ENCODE measurements at regions not wholly inside any gene's neighbourhood (a gene's known extent, or its start where the extent isn't known, plus 50 kb on each side); places are given as distances from the start of the nearest gene placed in this dataset.

DNA sequence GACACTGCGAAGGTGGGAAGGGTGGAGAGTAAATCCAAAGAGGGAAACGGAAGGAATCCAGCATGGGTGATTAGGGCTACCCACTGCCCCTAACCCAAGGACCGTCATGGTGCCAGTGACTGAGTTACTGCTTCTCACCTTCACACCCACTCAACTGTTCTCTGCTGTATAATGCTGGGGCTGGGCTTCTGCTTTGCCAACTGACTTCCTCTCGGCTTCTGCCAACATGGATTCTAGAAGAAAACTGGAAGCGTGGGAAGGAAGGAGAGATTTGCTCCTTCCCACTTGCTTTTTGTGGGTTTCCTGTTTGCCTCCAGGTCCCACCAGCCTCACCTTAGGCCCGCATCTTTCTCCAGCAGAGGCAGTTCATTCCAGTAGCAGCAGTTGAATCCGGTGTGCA is 153.5 kb upstream of the RAI14 start:
- TF ChIP-seq, protein P1, sequence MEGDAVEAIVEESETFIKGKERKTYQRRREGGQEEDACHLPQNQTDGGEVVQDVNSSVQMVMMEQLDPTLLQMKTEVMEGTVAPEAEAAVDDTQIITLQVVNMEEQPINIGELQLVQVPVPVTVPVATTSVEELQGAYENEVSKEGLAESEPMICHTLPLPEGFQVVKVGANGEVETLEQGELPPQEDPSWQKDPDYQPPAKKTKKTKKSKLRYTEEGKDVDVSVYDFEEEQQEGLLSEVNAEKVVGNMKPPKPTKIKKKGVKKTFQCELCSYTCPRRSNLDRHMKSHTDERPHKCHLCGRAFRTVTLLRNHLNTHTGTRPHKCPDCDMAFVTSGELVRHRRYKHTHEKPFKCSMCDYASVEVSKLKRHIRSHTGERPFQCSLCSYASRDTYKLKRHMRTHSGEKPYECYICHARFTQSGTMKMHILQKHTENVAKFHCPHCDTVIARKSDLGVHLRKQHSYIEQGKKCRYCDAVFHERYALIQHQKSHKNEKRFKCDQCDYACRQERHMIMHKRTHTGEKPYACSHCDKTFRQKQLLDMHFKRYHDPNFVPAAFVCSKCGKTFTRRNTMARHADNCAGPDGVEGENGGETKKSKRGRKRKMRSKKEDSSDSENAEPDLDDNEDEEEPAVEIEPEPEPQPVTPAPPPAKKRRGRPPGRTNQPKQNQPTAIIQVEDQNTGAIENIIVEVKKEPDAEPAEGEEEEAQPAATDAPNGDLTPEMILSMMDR (IDR thresholded peaks at IDR 0.05) = no peak
- Histone ChIP-seq H3K36me3 (no peaks in the 10 kb centered on the region), H3K27me3 (peaks cover 0 to 18% (median 0%) of the 10 kb centered on the region in 7 donors), H3K27ac (no peak overlapping the region), H3K4me1 (peaks cover 0 to 43% (median 20%) of the 10 kb centered on the region in 9 donors), H3K4me3 (no peak overlapping the region), H3K9me3 (peaks cover 0 to 9% (median 0%) of the 10 kb centered on the region in 11 donors)
- ATAC-seq (no peak), DNase-seq (no peak)
- 79 to 81% methylated on average over 7 of the region's 7 CpGs for WGBS, 2 donors
- intact Hi-C loops (cut with DNase I) = no loop called here

DNA sequence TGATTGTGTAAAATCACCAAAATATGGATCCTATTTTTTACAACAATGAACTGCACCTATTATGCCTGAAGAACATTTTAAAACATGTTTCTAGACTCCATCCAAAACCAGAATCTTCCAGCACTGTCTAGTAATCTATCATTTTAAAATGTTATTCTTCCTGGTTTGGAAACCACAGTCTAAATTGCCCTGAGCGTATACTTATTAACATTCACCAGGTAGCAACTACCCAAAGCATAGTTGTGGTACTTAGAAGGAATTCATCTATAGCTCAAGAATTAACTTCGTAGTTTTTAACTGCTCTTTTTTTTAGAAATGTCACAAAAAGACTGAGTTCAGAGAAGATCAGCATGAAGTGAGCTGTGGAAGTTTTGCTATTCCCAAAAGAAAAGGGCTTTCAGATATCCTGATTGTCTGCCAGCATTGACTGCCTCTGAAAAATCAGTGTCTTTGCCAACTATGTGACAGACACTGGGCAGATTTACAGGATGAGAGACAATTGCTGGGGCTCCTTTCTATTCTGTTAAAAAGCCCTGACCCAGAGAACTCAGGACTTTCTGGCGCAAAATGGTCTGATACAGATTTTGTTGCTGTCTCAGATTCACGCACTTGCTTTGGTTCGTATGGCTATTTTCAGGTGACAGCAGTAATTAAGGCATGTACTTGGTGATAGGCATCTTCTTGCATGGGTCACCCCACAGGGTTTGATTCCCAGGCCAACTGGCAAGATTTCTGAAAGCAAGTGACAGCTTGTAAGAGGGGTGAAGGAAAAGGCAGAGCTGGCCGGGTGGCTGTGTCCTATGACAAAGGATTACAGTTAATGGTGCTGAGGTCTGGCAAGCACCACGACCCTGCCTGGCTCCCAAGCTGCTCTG is 152.5 kb upstream of the RAI14 start:
- Histone ChIP-seq H3K36me3 (no peaks in the 10 kb centered on the region), H3K4me1 (peaks cover 0 to 33% (median 19%) of the 10 kb centered on the region in 9 donors), H3K27ac (peak overlapping the region in 6 of 10 donors; percentile 13 to 71 (median 52)), H3K27me3 (peaks cover 0 to 18% (median 0%) of the 10 kb centered on the region in 7 donors), H3K9me3 (peaks cover 0 to 9% (median 0%) of the 10 kb centered on the region in 11 donors), H3K4me3 (no peak overlapping the region)
- no peak for DNase-seq
- intact Hi-C loops (cut with DNase I) = no loop called here
- peak; percentile 20 to 85 (median 74) for ATAC-seq
- 22 to 26% methylated on average over 7 of the region's 7 CpGs for WGBS, 2 donors
- TF ChIP-seq, protein P1 (IDR thresholded peaks at IDR 0.05) = no peak

DNA sequence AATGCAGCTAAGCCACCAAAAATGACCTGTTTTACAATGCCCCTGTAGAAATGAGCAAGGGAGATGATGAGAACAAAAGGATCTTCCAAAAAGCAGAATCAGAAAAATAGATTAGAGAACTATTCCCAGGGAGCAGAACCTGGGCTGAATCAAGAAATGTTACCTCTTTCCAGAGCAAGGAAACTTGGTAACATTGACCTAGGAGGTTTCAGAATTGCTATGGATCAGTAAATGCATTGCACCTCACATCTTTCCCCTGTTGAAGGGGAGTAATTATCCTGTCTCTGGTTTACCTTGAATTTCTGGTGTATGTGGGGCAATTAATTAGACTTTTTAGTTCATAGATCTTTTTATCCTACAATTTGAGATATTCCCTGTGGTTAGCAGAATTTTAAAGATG is 151.2 kb upstream of the RAI14 start:
- no peak overlapping the region for H3K27ac ChIP-seq
- H3K27me3 ChIP-seq = peaks cover 0 to 18% (median 0%) of the 10 kb centered on the region in 7 donors
- no peak overlapping the region for H3K4me3 ChIP-seq
- peaks cover 0 to 20% (median 16%) of the 10 kb centered on the region in 9 donors for H3K4me1 ChIP-seq
- ATAC-seq = no peak
- DNase-seq = no peak
- TF ChIP-seq, protein P1 (IDR thresholded peaks at IDR 0.05) = no peak
- no peaks in the 10 kb centered on the region for H3K36me3 ChIP-seq
- intact Hi-C loops (cut with DNase I) = no loop called here
- peaks cover 0 to 9% (median 0%) of the 10 kb centered on the region in 11 donors for H3K9me3 ChIP-seq

DNA sequence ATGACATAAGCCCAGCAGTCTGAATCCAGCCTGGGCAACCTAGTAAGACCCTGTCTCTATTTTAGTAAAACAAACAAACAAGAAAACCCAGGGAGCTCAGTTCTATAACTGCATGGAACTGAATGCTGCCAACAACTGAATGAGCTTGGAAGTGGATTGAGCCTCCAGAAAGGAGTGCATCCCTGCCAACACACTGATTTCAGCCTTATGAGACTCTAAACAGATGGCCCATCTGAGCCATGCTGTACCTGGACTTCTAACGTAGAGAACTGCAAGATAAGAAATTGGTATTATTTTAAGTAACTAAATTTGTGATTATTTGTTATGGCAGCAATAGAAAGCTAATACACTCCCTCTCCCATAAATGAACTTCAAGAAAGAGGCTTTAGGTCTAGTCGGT is 150.4 kb upstream of the RAI14 start:
- Histone ChIP-seq H3K36me3 (no peaks in the 10 kb centered on the region), H3K27me3 (peaks cover 0 to 18% (median 0%) of the 10 kb centered on the region in 7 donors), H3K4me3 (no peak overlapping the region), H3K4me1 (peaks cover 0 to 18% (median 12%) of the 10 kb centered on the region in 9 donors), H3K9me3 (peaks cover 0 to 9% (median 0%) of the 10 kb centered on the region in 11 donors), H3K27ac (no peak overlapping the region)
- intact Hi-C loops (cut with DNase I) = no loop called here
- WGBS, 2 donors = 66 to 67% methylated on average over 2 of the region's 2 CpGs
- ATAC-seq (no peak), DNase-seq (no peak)
- TF ChIP-seq, protein P1 (IDR thresholded peaks at IDR 0.05) = no peak

Measured in heart right ventricle (tissue), 16 donors.